ENCODE measurements at regions not wholly inside any gene's neighbourhood (a gene's known extent, or its start where the extent isn't known, plus 50 kb on each side); places are given as distances from the start of the nearest gene placed in this dataset.

DNA sequence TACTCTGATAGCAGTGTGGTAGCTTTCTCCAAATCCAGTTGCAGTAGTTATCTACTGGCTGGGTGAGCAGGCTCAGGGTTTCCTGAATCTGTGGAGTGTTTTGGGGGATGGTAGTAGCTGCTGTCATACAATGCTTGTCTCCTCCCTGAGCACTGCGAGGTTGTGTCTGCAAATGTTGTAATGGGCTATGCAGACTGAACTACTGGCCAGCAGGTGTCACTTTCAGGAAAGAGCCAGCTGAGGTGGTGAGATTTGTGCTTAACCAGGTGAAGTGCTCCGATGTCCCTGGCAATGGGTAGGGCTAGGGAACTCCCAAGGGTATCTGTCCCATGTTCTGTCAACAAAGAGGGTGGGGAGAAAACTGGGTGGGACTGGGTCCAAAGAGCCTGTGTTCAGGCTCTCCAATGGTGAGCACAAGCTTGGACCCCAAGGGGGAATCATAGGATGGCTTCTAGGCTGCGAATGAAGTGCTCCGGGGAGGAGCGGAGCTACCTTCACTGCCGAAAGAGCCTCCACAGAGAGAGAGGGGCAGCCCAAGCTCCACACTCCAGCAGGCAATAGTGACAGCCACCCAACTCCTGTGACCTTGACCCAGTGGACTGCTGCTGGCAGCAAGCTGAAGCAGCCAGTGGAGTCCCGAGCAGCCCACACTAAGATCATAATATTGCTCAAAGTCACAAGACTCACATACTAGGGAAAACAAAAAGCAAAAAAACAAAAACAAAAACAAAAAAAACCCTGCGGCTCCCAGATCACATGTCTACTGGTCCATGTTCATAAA lies 1324.0 kb upstream of the USP15 start:
- DNase-seq: no peak

DNA sequence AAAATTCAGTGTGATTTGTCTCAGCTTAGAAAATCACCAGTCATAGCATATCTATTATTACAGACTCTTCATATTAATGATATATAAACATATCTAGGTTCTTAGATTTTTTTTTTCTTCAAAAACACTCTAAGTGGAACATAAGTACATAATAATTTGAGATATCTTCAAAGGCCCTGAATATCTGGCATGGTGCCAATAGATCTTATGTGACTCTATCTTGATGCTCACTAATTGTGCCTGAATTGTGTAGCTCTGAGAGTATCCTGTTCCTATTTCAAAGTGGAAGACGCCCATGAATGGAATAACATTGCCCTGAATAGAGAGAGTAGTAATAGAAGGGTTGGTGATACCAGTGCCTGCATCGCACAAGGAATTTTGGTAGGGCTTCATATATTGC lies 1312.7 kb upstream of the USP15 start:
- no peak for DNase-seq

DNA sequence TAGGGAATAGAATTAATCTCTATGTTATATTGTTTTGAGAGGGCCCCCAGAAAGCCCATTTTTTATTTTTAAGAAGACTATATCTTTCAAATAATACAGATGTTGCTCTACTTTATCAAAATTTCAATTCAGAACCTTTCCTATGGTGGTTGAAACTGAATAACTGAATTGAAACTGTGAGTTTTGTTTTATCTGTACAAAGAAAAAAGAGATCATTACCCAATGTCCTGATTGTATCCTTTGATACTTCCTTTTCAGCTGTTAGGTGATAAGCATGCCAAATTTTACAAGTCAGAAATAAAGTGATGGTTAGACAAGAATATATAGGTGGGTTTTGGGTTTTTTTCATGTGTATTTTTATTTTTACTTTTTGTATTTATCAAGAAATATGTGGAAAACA lies 1293.1 kb upstream of the USP15 start:
- no peak for DNase-seq

DNA sequence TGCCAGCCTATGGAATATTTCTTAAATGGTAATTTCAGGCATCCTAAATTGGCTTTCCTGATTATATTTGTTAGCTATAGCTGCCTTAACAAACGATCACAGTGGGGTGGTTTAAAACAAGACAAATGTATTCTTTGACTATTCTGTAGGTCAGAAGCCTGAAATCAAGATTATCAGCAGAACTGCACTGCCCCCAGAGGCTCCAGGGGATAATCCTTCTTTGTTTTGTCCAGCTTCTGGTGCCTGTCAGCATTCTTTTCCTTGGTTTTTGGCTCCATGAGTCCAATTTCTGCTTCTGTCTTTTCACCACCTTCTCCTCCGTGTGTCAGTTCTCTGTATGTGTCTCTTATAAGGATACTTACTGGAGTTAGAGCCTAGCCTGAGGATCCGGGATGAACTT lies 1282.2 kb upstream of the USP15 start:
- DNase-seq: no peak

DNA sequence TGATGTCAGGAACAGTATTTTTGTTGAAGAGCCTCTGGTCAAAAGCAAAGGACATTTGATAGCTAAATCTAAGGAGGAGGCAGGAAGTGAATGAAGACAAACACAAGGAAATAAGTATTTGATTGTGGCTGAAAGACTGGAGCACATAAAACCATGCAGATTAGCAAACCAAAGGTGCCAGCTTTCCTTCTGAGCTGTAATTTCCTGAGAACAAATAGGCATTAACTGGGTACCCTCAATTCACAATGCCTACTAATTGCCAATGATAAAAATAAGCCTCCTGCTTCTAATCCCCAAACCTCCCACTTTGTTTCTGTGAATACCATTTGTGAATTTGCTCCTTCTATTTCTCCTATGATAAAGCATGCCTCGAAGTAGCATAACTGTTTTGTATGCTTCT lies 1279.6 kb upstream of the USP15 start:
- no peak for DNase-seq

GRCh38 chr12:60981473-60981872 lies 1278.7 kb upstream of the USP15 start:
- DNase-seq: no peak

DNA sequence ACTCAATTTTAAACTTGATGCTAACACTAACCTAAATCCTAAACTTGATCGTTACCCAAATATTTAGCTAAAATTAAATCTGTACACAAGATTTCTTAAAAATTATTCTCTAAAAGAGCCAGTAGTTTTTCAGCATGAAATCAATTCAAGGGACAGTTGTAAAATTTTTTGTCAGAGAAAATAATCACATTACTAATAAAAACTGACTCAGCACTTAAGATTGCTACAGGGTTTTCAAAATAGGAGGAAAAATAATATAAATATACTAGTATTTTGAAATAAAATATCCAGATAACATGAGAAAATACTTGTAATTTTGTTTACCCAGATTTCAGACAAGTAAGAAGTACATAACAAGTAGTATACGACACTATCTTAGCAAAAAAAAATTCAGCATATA lies 1268.1 kb upstream of the USP15 start:
- no peak for DNase-seq

- DNase-seq: no peak
These were observed 1264.9 kb upstream of the USP15 start for GRCh38 chr12:60995256-60995825.

- no peak for DNase-seq
These were observed 1262.3 kb upstream of the USP15 start for GRCh38 chr12:60997869-60998378.

DNA sequence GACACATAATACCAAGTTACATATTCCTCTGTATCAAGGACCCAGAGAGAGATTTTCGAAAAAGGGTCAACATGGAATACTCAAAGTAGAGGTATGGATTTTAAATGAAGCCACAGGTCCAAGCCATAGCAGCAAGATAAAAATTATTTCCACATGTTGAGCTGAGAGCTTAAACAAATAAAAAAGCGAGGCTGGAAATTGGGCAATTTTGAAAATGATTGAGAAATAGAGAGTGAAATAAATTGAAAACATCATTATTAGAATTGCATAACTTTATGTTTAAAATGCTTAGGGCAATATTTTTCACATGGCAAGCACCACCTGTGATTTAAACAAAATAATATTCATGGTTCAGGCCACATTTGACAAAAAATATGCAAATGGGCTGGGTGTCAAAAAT lies 1251.0 kb upstream of the USP15 start:
- no peak for DNase-seq

DNA sequence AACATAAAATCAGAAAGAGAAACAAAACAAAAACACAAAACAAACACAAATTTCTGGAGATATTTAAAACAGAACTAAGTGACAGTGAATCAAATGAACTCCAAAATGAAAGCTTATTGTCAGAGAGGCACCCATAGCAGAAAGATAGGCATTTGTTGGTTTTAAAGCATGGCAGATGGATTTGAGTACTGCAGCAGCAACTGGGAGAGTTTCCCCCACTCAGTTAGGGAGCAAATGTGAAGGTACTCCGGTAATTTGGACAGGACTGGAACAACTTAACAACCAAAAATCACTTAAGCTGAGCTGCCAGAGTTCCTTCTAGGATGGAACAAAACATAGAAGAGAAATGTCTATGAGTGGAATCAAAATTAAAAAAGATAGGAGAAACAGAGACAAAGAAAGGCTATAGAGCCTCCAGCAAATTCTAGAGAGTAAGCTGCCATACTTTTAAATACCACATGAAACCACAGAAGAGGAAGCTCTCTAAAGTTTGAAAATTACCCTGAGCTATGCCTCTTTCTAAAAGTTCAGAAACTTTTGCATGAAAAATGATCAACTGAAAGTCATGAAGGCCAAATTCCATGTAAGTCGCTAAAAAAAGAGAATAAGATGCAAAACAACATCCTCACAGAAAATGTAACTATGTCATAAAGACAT lies 1248.3 kb upstream of the USP15 start:
- DNase-seq: no peak

DNA sequence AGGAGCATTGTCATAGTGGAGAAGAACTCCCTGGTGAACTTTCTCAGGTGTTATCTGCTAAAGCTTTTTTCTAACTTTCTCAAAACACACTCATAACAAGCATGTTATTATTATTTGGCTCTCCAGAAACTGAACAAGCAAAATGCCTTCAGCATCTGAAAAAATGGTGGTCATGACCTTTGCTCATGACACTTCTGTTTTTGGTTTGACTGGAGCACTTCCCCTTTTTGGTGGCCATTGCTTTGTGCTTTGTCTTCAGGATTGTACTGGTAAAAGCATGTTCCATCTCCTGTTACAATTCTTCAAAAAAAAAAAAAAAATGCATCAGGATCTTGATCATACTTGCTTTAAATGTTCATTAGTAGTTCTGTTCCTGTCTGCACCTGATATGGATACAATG lies 1241.6 kb upstream of the USP15 start:
- no peak for DNase-seq

- no peak for DNase-seq
These were observed 1237.0 kb upstream of the USP15 start for GRCh38 chr12:61023231-61023630.

GRCh38 chr12:61029516-61029915 lies 1230.7 kb upstream of the USP15 start:
- DNase-seq: no peak

DNA sequence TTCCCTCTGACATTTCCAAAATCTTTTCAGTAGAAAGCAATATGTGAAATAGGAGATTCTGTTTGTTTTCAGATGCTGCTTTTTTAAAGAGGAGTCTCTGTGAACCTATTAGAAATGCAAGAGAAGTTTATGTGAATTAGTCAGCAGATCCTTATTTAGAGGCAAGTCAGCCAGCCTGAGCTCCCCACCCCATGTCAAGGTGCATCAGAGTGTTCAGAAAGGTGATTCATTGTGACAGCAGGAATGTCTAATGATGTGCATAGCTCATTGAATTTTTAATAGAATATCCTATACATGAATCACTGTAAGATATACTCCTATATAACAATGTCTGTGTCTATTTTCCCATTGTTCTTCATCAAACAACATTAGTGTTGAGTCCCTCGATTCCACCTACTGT lies 1222.4 kb upstream of the USP15 start:
- DNase-seq: no peak

DNA sequence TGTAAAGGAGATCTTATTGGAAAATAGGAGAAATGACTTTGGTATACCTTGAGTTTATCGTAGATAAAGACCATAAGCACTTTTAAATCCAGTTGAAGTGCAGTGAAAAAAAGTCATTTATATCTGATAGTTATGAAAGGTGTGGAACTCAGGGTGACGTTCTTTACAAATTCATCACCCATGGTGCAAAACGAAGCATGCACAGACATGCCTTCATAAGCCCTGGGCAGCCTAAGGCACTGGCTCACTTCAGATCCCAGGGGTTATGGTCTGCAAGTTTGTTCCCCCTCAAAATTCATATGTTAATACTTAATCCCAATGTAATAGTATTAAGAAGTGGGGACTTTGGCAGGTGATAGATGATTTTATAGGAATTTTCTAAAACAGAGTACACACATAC lies 1216.4 kb upstream of the USP15 start:
- no peak for DNase-seq

- no peak for DNase-seq
These were observed 1215.4 kb upstream of the USP15 start for GRCh38 chr12:61044766-61045165.

DNA sequence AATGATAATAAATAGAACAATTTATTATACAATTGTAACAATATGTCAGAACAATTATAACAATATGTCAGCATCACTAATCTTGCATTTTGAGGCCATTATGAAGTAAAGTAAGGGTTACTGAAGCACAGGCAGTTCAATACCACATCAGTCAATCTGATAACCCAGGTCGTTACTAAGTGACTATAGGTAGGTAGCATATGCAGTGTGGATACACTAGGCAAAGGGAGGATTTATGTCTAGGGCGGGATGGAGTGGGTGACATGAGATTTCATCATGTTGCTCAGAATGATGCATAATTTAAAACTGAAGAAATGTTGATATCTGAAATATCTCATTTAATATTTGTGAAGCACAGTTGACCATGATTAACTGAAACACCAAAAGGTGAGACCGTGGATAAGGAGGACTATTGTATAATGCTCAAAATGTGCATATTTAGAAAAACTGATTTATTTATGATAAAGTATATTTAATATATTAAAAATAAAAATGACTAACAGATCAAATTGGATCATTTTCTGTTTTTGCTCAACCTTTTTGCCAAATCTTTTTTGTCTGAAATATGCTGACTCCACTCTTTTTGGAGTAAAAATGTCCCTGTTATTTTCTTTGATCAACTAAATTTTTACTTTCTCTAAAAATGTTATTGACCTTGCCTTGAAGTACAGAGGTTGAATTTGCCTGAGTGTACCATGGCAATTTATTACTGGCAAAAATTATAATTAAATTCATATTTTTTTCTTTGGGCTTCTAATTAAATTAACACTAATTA lies 1189.4 kb upstream of the USP15 start:
- no peak for DNase-seq

- DNase-seq: no peak
These were observed 1187.5 kb upstream of the USP15 start for GRCh38 chr12:61072717-61073116.

- no peak for DNase-seq
These were observed 1165.1 kb upstream of the USP15 start for GRCh38 chr12:61095111-61095510.

- no peak for DNase-seq
These were observed 1162.1 kb upstream of the USP15 start for GRCh38 chr12:61098031-61098580.

DNA sequence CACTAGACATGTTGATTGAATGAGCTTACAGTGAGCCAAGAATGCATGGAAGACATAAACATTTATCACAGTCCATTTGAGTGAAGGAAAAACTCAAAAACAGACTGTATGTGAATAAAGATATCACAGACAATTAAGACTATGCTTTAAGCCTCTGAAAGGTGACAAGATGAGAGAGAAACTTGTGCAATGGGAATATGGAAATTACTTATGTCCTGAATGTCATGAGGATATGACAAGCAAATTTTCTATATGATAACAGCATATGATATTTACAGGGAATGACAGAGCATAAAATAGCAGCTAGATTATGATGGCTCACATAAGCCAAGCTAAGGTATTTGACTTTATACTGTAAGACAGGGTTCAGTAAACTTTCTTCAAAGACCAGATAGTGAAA lies 1153.1 kb upstream of the USP15 start:
- no peak for DNase-seq

DNA sequence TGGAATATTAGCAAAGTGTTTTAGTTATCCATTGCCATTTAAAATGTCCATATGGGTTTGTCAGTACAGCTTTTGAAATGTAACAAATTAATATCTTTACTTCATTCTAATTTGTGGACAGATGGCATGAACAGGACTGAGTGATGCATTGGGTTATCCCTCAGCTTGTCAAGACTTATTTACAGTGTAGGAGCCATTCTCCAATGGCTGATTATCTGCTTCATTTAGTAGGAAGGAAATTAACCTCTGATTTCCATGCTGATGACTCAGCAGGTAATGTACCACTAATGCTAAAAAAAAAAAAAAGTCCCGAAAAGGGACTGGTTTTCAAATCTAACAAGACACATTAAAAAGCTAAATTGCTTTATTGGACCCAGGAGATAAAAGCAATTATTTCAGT lies 1149.0 kb upstream of the USP15 start:
- no peak for DNase-seq

Data from activated CD8-positive, alpha-beta memory T cell treated with anti-CD3 and anti-CD28 coated beads, Interleukin-2, amount 50 U/mL, for 4 hours (primary cell).